Omental fat pad (tissue), 3 donors: ENCODE measurements at regions not wholly inside any gene's neighbourhood (a gene's known extent, or its start where the extent isn't known, plus 50 kb on each side); places are given as distances from the start of the nearest gene placed in this dataset.

Experiments
- ATAC-seq: fragments of 150-250 bp; one replicate; pipeline ENCODE4 v1.9.1; 2016; ENCODE audit warnings: mild to moderate bottlenecking, moderate library complexity; ENCODE audit not compliant: low FRiP score
- DNase-seq: peaks from one replicate; pipeline ENCODE4 v3.0.0-alpha.2; 2019; ENCODE audit warnings: low spot score
- TF ChIP-seq, protein P1 (sequence below), 3 donors: fragments of 450-650 bp; IDR thresholded peaks; one replicate each; pipeline ENCODE4 v1.5.1; 2016 to 2017; ENCODE audit warnings: antibody characterized with exemption in 3 of 3, mild to moderate bottlenecking in 3 of 3, moderate library complexity in 2 of 3

DNA sequence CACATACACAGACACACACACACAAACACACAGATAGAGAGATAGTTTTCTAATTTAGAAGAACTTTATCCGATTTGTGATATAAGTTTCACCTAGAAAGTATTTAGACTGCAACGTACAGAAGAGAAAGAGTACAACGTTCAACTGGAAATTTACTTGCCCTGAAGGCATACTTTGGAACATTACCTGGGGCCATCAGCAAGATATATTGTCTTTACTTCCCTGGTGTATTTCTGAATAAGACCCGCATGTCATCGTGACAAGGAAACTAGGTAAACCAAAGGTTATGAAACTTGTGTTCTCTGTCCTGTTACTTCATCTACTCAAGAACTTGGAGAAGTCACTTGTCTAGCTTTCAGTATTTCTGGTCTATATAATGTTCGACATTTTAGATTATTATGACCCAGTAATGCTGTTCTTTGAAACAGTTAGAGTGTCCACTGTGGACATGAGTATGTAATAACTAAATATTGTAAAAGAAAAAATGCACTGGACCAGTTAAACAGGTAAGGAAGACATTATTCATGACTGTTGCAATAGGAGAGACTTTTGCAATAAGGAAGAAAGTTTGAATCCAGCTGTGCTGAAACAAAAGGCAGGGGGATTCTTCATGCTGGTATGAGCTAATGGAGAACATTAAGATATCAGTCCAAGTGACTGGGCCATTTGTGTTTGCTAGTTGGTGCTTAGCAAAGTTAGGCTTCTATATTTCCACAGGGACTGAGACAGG, 1791.1 kb downstream of the MAT2B start:
- no peak for DNase-seq
- TF ChIP-seq, protein P1, sequence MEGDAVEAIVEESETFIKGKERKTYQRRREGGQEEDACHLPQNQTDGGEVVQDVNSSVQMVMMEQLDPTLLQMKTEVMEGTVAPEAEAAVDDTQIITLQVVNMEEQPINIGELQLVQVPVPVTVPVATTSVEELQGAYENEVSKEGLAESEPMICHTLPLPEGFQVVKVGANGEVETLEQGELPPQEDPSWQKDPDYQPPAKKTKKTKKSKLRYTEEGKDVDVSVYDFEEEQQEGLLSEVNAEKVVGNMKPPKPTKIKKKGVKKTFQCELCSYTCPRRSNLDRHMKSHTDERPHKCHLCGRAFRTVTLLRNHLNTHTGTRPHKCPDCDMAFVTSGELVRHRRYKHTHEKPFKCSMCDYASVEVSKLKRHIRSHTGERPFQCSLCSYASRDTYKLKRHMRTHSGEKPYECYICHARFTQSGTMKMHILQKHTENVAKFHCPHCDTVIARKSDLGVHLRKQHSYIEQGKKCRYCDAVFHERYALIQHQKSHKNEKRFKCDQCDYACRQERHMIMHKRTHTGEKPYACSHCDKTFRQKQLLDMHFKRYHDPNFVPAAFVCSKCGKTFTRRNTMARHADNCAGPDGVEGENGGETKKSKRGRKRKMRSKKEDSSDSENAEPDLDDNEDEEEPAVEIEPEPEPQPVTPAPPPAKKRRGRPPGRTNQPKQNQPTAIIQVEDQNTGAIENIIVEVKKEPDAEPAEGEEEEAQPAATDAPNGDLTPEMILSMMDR (IDR thresholded peaks at IDR 0.05), result no peak
- ATAC-seq, result no peak

DNA sequence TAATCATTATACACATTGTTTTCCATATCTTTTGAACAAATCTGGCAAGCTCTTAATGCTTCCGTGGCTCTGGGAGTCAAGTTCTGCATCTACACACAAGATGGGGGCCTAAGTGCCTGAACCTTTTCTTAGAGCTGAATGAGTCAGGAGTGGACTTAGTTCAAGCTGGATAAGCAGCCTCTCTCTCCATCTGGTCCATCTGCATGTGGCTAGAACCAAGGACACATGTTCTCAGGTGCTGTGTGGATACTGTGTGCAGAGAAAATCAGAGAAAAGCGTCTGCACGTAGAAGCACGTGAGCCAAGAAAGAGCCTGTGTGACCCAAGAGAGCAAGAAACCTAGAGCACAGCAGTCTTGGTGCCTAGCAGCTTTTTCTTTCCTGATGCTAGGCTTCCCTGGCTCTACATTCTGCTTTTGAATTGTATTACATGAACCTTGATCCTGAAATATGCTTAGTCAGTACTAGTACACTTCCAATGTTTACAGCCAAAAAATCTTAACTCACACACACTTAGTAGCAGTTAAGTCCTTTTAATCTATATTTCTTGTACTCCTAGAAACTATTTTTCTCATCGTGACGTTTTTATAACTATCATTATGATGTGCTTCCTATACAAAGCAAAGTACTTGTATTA, 1798.9 kb downstream of the MAT2B start:
- DNase-seq (no peak), ATAC-seq (no peak)
- TF ChIP-seq, protein P1 (IDR thresholded peaks at IDR 0.05), result no peak

DNA sequence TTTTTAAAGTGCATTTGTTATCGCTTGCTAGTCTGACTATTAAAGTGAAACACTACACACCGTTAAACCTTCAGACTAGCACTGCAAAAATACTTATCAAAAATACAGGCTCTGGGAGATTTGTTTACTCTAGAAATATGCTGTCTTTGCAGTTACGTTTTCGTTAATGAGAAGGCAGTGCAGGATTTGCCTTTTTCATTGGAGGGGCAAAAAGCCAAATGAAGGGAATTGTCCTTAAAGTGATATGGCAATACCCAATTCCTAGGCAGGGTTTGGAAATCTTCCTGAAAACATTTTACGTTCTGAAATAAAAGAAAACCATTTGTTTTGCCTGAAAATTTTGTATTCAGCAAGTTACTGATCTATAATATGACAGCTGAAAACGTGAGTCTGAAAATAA, 1800.2 kb downstream of the MAT2B start:
- TF ChIP-seq, protein P1 (IDR thresholded peaks at IDR 0.05), result no peak
- DNase-seq, result no peak
- no peak for ATAC-seq

DNA sequence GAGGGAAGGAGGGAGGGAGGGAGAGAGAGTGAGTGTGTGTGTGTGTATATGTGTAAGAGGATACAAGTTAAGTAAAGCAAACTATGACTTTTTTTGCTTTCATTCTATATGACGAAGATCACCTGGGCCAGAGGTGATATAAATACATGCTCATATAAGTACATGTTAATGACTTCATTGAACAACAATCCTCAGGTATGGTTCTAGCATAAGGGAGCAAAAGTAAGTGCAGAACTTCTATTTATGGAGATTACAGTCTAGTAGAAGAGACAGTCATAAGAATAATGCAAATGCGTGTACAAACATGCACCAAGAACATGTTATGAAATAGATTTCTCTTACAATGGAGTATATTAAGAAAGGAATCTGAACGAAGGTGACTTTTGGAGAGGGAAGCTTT, 1804.0 kb downstream of the MAT2B start:
- DNase-seq (no peak), ATAC-seq (no peak)
- TF ChIP-seq, protein P1 (IDR thresholded peaks at IDR 0.05), result no peak

DNA sequence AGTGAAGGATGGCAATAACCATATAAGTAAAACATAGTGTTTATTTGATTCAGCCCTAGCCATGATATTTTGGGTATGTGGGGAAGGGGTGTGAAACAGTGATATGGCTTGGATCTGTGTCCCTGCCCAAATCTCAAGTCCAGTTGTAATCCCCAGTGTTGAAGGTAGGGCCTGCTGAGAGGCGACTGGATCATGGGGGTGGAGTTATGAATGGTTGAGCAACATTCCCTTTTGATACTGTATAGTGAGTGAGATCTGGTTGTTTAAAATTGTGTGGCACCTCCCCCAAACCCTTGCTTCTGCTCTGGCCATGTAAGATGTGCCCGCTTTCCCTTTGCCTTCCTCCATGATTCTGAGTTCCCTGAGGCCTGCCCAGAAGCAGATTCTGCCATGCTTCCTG, 1804.6 kb downstream of the MAT2B start:
- no peak for DNase-seq
- TF ChIP-seq, protein P1 (IDR thresholded peaks at IDR 0.05), result no peak
- no peak for ATAC-seq

DNA sequence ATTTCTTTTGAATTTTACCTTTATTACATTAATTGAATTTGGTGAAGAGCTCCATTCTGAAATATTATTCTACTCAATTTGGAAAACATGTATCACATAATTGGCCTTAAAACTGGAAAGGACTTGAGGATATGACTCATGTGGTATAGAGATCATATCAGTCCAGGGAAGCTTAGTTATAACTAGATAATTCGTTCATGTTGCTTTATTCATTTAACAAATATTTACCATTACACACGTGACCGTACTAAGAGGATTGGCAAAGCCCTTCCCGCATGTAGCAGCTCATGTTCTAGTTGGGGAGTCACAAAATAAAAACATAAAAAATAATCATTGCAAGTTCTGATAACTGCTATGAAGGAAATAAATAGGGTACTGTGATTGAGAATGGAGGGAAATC, 1816.5 kb downstream of the MAT2B start:
- TF ChIP-seq, protein P1 (IDR thresholded peaks at IDR 0.05), result no peak
- ATAC-seq, result no peak
- no peak for DNase-seq

DNA sequence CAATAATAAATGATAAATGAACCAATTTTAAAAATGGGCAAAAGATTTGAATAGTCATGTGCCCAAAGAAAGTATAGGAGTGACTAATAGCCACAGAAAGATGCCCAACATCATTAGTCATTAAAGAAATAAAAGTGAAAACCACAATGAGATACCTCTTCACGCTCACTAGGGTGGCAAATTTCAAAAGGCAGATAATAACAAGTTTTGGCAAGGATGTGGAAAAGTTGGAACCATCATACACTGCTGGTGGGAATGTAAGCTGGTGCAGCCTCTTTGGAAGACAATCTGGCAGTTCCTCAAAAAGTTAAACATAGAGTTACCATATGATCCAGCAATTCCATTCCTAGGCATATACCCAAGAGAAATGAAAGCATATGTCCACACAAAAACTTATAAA, 1819.8 kb downstream of the MAT2B start:
- TF ChIP-seq, protein P1 (IDR thresholded peaks at IDR 0.05), result no peak
- ATAC-seq (no peak), DNase-seq (no peak)
